ENCODE measurements at regions not wholly inside any gene's neighbourhood (a gene's known extent, or its start where the extent isn't known, plus 50 kb on each side); places are given as distances from the start of the nearest gene placed in this dataset.

DNA sequence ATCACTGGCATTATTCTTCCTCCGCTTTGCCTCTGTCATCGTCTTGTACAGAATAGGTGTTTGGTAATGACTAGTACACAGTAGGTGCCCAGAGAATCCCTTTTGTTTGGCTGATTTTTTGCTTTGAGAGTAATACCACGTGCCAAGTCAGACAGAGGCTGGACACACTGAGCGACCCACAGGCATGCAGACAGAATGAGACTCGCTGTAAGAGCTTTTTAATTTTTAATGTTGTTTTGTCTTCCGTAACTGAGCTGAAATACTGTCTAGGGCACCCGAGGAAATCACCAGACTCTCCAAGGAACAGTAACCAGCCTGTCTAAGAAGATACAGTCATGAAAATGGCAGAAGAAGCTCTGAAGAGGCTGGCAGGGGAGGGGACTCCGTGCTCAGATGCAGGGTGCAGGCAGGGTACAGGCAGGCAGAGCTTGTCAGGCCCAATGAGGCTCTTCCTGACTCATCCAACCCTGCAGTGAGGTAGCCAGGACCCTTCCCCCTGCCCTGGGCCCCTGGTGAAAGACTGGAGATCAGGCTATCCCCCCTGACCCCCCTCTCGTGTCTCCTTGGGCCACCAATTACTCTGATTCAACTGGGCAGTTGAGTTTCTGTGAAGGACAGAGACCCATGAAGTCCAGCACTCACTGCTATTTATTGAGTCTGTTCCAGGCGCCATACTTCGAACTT is 60.1 kb upstream of the ECE1 start:
- H3K27ac ChIP-seq (ENCODE audit: low read depth, low read length): no peak overlapping the region
- 84 to 92% (median 88%) methylated on average over 11 of the region's 11 CpGs for WGBS, 3 donors

GRCh38 chr1:21349693-21350092 is 59.4 kb upstream of the ECE1 start:
- no peak overlapping the region for H3K27ac ChIP-seq (ENCODE audit: low read depth, low read length)
- WGBS, 3 donors: 89 to 92% (median 90%) methylated on average over 3 of the region's 3 CpGs

DNA sequence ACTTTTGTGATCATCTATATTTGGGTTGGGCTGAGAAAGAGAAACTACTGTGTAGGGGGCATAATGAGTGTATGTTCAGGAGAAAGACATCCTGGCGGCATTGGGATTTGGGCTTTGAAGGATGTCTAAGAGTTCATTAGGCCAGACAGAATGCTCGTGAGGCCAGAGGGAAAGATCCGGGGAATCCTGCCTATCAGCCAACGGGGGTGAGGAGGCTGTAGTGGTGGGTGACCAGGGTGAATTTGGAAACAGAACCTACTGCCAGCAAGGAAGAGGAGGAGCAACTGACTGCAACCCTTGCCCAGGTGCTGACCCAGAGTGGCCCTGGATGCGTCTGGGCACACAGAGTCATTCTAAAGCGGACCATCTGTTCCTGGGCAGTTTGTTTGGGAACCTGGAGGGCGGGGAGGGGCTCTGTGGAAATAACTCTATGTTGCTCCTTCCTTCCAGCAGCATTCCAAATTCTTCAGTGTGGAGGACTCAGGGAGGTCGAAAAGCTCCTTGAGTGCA is 56.9 kb upstream of the ECE1 start:
- H3K27ac ChIP-seq (ENCODE audit: low read depth, low read length): no peak overlapping the region
- 79 to 88% (median 86%) methylated on average over 8 of the region's 8 CpGs for WGBS, 3 donors

GRCh38 chr1:21346365-21347071 is 56.3 kb upstream of the ECE1 start:
- WGBS, 3 donors: 51 to 62% (median 59%) methylated on average over 13 of the region's 13 CpGs
- no peak overlapping the region for H3K27ac ChIP-seq (ENCODE audit: low read depth, low read length)

DNA sequence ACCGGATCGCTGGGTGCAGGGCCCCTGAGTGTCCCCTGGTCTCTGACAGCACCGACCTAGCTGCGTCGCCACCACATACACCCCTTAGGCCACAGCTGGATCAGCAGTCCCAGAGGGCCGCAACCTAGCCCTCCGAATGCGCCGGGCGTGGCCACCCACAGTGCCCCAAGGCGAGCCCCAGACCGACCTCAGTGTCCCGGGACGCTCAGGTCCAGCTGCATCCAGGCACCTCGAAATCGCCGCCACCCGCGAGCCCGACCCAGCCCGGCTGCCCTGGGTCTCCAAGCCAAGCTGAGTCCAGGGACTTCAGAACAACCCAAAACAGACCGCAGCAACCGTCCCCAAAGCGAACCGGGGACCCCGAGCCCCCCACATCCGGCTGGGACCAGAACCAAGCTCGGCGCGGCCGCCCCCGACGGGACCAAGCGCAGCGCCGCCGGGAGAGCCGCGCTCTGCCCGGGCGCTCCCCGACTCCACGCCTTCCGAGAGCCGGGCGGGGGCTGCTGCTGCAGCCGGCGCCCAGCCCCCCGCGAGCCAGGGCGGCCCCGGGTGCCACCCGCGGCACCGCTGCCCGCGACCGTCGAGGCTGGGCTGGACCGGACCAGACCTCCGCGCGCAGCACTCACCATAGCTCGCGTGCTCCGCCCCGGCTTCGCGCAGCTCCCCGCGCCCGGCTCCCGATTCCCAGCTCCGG is 54.6 kb upstream of the ECE1 start:
- 1 to 5% (median 3%) methylated on average over 65 to 74 of the region's 74 CpGs for WGBS, 3 donors

DNA sequence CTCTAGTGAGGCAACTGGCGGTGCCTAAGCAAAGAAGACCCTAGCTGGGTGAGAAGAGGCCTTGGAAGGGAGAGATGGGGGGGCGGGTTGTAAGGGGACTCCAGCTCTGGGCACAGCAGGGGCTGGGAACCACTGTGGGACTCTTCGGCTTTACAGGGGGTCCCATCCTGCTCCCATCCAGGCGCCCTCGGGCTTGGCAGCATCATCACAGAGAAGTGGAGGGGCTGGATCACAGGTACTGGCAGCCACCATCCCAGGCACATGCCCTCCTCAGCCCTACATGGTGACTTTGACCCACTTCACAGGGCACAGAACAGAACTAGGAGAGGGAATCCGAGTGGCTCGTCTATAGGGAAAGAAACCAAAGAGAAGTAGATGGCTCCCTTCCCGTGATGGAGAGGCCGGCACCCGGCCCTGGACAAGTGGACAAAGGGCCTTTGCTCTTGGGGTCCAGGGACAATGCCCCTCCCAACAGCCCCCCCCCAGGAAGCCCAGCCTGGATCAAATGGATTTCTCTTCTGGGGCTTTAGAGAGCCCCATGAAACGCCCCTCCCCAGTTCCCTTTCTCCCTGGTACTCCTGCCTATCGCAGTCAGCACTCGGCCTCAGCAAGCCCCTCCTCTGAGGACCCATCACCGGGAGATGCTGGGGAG is 54.0 kb upstream of the ECE1 start:
- peak overlapping the region; percentile 28 for H3K27ac ChIP-seq (ENCODE audit: low read depth, low read length)
- 27 to 56% (median 54%) methylated on average over 13 to 14 of the region's 14 CpGs for WGBS, 3 donors

More for the DNA sequence above, 54.6 kb upstream of the ECE1 start:
- H3K27ac ChIP-seq (ENCODE audit: low read depth, low read length): peak overlapping the region; percentile 28

DNA sequence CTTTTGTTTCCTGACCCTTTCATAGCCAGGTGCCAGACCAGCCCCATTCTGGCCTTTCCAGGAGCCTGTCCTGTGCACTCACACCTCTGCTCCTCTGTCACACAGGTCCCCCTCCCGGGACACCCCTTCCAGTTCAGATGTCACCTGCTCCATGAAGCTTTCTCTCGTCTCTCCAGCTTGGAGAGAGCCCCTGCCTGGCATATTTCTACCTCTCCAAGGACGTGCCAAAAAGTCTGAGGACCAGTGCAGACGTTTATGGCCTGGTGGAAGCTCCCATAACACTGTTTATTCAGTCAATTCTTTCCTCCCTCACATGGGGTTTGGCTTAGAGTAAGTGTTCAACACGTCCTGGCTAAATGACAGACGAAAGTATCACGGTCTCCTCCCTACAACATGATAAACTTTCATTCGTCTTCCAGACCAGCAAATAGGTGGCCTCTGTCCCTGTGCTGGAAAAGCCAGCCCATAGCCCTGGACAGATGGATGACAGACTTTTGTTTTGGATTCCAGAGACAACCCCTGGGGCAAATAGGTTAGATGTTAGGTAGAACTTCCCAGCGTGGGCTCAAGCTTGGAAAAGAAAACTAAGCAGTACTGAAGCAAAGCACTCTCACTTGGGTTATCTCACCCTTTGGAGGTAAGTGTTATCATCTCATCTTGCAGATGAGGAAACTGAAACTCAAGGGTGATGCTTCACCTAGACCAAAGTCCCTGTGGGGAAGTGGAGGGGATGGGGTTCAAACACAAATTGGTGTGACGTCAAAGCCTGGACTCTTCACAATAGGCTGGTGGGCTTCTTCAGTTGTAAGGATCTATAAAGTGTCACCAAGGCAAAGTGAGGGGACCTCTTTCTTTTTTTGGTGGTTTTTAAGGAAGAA is 52.9 kb upstream of the ECE1 start:
- H3K27ac ChIP-seq (ENCODE audit: low read depth, low read length): no peak overlapping the region
- 26 to 50% (median 39%) methylated on average over 10 of the region's 10 CpGs for WGBS, 3 donors

DNA sequence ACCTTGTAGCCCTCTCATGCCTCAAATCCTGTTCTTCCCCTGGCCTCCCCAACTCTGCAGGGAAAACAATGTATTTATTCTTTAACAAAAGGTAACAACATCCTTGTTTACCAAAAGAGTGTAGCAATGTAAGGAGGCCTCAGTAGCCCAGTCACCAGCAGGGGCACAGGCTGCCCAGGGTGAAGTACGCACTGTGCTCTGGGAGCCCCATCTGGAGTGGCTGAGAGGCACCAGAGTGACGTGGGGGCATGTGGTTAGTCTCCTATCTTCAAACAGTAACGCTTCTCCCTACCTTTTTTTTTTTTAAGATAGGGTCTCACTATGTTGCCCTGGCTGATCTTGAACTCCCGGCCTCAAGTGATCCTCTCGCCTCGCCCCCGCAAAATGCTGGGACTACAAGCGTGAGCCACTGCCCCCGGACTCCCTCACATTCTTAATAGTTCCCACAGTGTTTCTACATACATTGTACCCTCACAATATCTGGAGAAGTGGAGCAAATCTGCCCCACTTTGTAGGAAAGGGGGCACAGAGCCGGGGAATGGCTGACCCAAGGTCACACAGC is 51.3 kb upstream of the ECE1 start:
- WGBS, 3 donors: 45 to 90% (median 90%) methylated on average over 10 of the region's 10 CpGs
- H3K27ac ChIP-seq (ENCODE audit: low read depth, low read length): no peak overlapping the region

GRCh38 chr1:21341022-21341421 is 50.8 kb upstream of the ECE1 start:
- H3K27ac ChIP-seq (ENCODE audit: low read depth, low read length): no peak overlapping the region

GRCh38 chr1:21340230-21340945 is 50.1 kb upstream of the ECE1 start:
- 59 to 79% (median 75%) methylated on average over 13 of the region's 13 CpGs for WGBS, 3 donors

More at GRCh38 chr1:21341022-21341421, 50.8 kb upstream of the ECE1 start:
- 40 to 72% (median 67%) methylated on average over 8 of the region's 8 CpGs for WGBS, 3 donors

More at GRCh38 chr1:21340230-21340945, 50.1 kb upstream of the ECE1 start:
- H3K27ac ChIP-seq (ENCODE audit: low read depth, low read length): no peak overlapping the region
